ENCODE measurements at regions not wholly inside any gene's neighbourhood (a gene's known extent, or its start where the extent isn't known, plus 50 kb on each side); places are given as distances from the start of the nearest gene placed in this dataset.
A peak's percentile ranks its signal among the peaks of the same experiment; 100 is the strongest.

GRCh38 chr2:156199588-156199987 lies 132.9 kb downstream of the NR4A2 start:
- H3K4me3 ChIP-seq, result no peak overlapping the region
- no peak overlapping the region for H3K27ac ChIP-seq (replicated peaks)
- DNase-seq, result no peak
- no peak for TF ChIP-seq CTCF (IDR thresholded peaks at IDR 0.05; ENCODE audit: borderline replicate concordance)
- intact Hi-C loops (cut with micrococcal nuclease), result no loop called here
- H3K36me3 ChIP-seq, result no peaks in the 10 kb centered on the region
- no peaks in the 10 kb centered on the region for H3K27me3 ChIP-seq (ENCODE audit: low read depth)
- no peaks in the 10 kb centered on the region for H3K4me1 ChIP-seq
- H3K9me3 ChIP-seq (replicated peaks), result no peaks in the 10 kb centered on the region

GRCh38 chr2:156196031-156196430 lies 136.5 kb downstream of the NR4A2 start:
- Histone ChIP-seq H3K27ac (replicated peaks) (no peak overlapping the region), H3K27me3 (ENCODE audit: low read depth) (no peaks in the 10 kb centered on the region), H3K4me1 (no peaks in the 10 kb centered on the region), H3K36me3 (no peaks in the 10 kb centered on the region), H3K4me3 (no peak overlapping the region), H3K9me3 (replicated peaks) (no peaks in the 10 kb centered on the region)
- TF ChIP-seq CTCF (IDR thresholded peaks at IDR 0.05; ENCODE audit: borderline replicate concordance), result no peak
- no peak for DNase-seq
- intact Hi-C loops (cut with micrococcal nuclease), result no loop called here

DNA sequence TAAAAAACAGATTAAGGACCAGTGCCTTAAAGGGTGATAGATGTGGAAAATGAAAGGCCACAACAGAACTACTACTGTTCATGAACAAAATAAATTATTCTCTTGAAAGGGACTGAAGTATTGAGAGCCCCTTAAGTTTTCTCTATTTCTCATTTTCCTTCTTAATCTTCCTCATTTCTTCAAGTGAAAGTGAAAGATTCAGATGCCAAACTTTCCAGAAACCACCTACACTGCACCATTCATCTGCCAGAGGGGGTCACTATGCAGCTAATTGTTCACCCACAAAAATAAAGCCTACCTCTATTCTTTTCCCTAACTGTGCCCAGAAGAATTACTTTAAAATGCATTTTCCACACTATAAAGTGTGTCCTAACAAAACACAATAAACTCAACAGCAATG lies 140.1 kb downstream of the NR4A2 start:
- H3K9me3 ChIP-seq (replicated peaks), result no peaks in the 10 kb centered on the region
- no peak for DNase-seq
- H3K4me3 ChIP-seq, result no peak overlapping the region
- H3K36me3 ChIP-seq, result no peaks in the 10 kb centered on the region
- H3K27ac ChIP-seq (replicated peaks), result no peak overlapping the region
- H3K4me1 ChIP-seq, result no peaks in the 10 kb centered on the region
- H3K27me3 ChIP-seq (ENCODE audit: low read depth), result no peaks in the 10 kb centered on the region
- peak; percentile 51 for TF ChIP-seq CTCF (IDR thresholded peaks at IDR 0.05; ENCODE audit: borderline replicate concordance)
- intact Hi-C loops (cut with micrococcal nuclease), result no loop called here

- no peak for DNase-seq
- intact Hi-C loops (cut with micrococcal nuclease), result no loop called here
- Histone ChIP-seq H3K4me1 (no peaks in the 10 kb centered on the region), H3K9me3 (replicated peaks) (no peaks in the 10 kb centered on the region), H3K27me3 (ENCODE audit: low read depth) (no peaks in the 10 kb centered on the region), H3K4me3 (no peak overlapping the region), H3K27ac (replicated peaks) (no peak overlapping the region), H3K36me3 (no peaks in the 10 kb centered on the region)
- TF ChIP-seq CTCF (IDR thresholded peaks at IDR 0.05; ENCODE audit: borderline replicate concordance), result no peak
Observed at GRCh38 chr2:156191527-156191926, 141.0 kb downstream of the NR4A2 start.

DNA sequence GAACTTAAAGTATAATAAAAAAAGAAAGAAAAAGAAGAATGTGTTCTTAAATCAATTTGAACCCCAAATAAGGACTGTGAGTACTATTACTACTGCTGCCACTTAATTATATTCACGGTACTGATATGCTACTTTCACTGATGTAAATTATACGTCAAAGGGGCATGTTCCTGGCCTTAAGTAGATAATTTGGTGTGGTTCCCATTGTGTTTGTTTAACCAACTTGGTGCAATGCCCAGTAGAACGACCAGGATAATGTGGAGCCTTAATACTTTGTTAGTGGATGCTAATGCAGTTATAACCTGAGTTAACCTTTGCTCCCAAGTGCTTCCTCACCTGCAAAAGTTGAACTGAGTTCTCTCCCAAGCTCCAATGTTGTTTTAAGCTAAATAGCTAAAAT lies 142.0 kb downstream of the NR4A2 start:
- no peaks in the 10 kb centered on the region for H3K4me1 ChIP-seq
- intact Hi-C loops (cut with micrococcal nuclease), result no loop called here
- H3K9me3 ChIP-seq (replicated peaks), result no peaks in the 10 kb centered on the region
- no peak for TF ChIP-seq CTCF (IDR thresholded peaks at IDR 0.05; ENCODE audit: borderline replicate concordance)
- H3K27ac ChIP-seq (replicated peaks), result no peak overlapping the region
- H3K27me3 ChIP-seq (ENCODE audit: low read depth), result no peaks in the 10 kb centered on the region
- H3K4me3 ChIP-seq, result no peak overlapping the region
- no peak for DNase-seq
- H3K36me3 ChIP-seq, result no peaks in the 10 kb centered on the region

GRCh38 chr2:156189584-156189983 lies 142.9 kb downstream of the NR4A2 start:
- Histone ChIP-seq H3K4me1 (no peaks in the 10 kb centered on the region), H3K36me3 (no peaks in the 10 kb centered on the region), H3K27ac (replicated peaks) (no peak overlapping the region), H3K4me3 (no peak overlapping the region), H3K9me3 (replicated peaks) (no peaks in the 10 kb centered on the region), H3K27me3 (ENCODE audit: low read depth) (no peaks in the 10 kb centered on the region)
- DNase-seq, result no peak
- intact Hi-C loops (cut with micrococcal nuclease), result no loop called here
- TF ChIP-seq CTCF (IDR thresholded peaks at IDR 0.05; ENCODE audit: borderline replicate concordance), result no peak

Data from left ventricle myocardium inferior (tissue), 1 donor.